Hepatocyte (in vitro differentiated cells): ENCODE measurements at regions not wholly inside any gene's neighbourhood (a gene's known extent, or its start where the extent isn't known, plus 50 kb on each side); places are given as distances from the start of the nearest gene placed in this dataset.

ENCODE experiments used
- EZH2 ChIP-seq: fragments of 200-600 bp; sonication (generic); IDR thresholded peaks from 2 replicates; pipeline ENCODE4 v1.6.1; 2016; ENCODE audit warnings: antibody characterized with exemption, mild to moderate bottlenecking, borderline replicate concordance
- EZH2phosphoT487 ChIP-seq: fragments of 200-600 bp; sonication (generic); IDR thresholded peaks from one replicate; pipeline ENCODE4 v1.6.1; 2018; ENCODE audit warnings: antibody characterized with exemption, mild to moderate bottlenecking, low read depth, moderate library complexity; ENCODE audit not compliant: unreplicated experiment, severe bottlenecking
- TF ChIP-seq, protein P1 (sequence below): fragments of 200-600 bp; sonication (generic); IDR thresholded peaks from 2 replicates; pipeline ENCODE4 v1.5.1; 2016; ENCODE audit warnings: antibody characterized with exemption, mild to moderate bottlenecking; ENCODE audit not compliant: poor library complexity

DNA sequence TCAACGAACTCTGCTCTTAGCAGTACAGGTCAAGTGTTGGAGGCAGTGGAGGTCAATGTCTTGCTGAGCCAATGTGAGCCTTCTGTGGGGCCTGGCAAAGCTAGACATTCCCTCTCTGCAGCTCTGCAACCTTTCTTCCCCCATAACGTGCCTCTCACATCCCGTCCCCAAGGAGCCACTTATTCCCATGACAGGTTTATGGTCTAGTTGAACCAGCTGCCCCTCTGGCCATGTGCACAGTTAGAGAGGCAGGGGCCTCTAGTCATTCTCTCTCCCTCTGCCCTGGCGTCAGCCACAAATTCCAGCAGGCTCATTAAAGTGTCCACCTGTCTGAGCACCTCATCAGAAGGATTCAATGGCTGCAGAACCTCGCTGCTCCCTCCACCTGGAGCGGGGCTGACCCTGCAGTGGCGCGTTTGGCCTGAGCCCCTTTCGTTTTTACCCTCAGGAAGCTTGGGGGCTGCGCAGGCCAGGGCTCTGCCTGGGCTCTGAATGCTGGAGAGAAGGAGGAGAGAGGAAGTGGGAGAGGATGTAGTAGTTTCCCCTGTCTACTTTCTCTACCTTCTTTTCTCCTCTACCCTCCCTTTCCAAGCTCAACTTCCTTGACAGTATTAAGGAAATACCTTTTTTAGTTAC lies 302.1 kb upstream of the B3GAT1 start:
- TF ChIP-seq, protein P1, sequence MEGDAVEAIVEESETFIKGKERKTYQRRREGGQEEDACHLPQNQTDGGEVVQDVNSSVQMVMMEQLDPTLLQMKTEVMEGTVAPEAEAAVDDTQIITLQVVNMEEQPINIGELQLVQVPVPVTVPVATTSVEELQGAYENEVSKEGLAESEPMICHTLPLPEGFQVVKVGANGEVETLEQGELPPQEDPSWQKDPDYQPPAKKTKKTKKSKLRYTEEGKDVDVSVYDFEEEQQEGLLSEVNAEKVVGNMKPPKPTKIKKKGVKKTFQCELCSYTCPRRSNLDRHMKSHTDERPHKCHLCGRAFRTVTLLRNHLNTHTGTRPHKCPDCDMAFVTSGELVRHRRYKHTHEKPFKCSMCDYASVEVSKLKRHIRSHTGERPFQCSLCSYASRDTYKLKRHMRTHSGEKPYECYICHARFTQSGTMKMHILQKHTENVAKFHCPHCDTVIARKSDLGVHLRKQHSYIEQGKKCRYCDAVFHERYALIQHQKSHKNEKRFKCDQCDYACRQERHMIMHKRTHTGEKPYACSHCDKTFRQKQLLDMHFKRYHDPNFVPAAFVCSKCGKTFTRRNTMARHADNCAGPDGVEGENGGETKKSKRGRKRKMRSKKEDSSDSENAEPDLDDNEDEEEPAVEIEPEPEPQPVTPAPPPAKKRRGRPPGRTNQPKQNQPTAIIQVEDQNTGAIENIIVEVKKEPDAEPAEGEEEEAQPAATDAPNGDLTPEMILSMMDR: no peak
- no peak for TF ChIP-seq EZH2
- TF ChIP-seq EZH2phosphoT487: no peak
